H1 (cell line): ENCODE measurements at regions not wholly inside any gene's neighbourhood (a gene's known extent, or its start where the extent isn't known, plus 50 kb on each side); places are given as distances from the start of the nearest gene placed in this dataset.

Experiments used
- TF ChIP-seq, protein P1 (sequence below), 3 experiments: IDR thresholded peaks; 1 replicate in 2 of 3; 2 replicates in 1 of 3; pipeline versions ENCODE4 v1.5.1 to v1.6.1; 2011; ENCODE audit warnings: low read length in 3 of 3, mild to moderate bottlenecking in 3 of 3, inconsistent platforms in 2 of 3, low read depth in 1 of 3, moderate library complexity in 1 of 3; ENCODE audit not compliant: insufficient read depth in 1 of 3; ENCODE audit errors: control extremely low read depth in 1 of 3

DNA sequence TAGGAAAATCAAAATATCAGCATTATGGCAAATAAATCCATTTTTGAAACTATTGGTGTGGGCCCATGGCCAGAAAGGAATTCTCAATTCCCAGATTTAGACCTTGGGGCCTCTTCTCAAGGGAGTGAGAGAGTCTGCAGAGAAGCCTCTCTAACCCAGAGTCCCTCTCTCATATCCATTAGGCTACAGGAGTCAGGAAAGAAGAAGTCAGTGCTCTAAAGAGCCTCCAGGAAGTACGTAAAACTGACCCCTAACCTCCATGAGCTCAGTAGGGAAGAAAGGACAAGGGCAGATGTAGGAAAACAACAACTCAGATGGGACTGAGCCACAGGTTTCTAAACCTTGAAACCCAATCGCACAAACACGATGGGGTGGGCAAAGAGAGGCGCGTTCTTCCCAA lies 479.9 kb upstream of the TNP1 start (continued):
- TF ChIP-seq, protein P1, sequence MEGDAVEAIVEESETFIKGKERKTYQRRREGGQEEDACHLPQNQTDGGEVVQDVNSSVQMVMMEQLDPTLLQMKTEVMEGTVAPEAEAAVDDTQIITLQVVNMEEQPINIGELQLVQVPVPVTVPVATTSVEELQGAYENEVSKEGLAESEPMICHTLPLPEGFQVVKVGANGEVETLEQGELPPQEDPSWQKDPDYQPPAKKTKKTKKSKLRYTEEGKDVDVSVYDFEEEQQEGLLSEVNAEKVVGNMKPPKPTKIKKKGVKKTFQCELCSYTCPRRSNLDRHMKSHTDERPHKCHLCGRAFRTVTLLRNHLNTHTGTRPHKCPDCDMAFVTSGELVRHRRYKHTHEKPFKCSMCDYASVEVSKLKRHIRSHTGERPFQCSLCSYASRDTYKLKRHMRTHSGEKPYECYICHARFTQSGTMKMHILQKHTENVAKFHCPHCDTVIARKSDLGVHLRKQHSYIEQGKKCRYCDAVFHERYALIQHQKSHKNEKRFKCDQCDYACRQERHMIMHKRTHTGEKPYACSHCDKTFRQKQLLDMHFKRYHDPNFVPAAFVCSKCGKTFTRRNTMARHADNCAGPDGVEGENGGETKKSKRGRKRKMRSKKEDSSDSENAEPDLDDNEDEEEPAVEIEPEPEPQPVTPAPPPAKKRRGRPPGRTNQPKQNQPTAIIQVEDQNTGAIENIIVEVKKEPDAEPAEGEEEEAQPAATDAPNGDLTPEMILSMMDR (IDR thresholded peaks at IDR 0.05; ENCODE audit: control extremely low read depth in 1 of 3, insufficient read depth in 1 of 3, low read depth in 1 of 3, low read length in 3 of 3), result no peak
